ENCODE measurements at regions not wholly inside any gene's neighbourhood (a gene's known extent, or its start where the extent isn't known, plus 50 kb on each side); places are given as distances from the start of the nearest gene placed in this dataset.
"Not testable (repeated sequence)": the region's sequence is repeated elsewhere in the genome, so short reads cannot be mapped to it uniquely, and the experiment has no call there.

DNA sequence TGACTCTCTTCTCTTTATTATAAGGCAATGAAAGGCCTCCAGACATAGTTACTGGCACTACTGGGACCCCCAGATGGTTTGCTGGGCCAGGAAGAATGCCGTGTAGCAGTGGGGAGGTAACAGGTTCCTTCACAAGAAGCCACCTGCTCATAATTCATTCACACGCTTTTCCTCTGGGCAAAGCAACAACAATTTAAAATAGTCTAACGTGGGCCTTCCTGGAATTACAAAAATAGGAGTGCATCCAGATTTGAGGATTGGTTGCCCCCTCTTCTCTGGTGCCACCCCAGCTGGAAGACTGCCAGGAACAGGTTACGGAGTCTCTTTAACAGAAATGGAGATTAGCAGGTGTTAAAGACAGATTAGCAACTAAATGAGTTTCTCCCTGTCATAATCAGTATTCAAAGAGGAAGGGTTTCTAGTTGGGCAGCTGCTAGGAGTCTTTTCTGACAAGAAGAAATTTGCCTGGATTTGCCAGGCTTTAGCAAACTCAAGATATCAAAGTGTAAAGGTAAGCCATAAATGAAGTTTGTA, 409.6 kb downstream of the NPIPA8 start:
- TF ChIP-seq, protein P1, sequence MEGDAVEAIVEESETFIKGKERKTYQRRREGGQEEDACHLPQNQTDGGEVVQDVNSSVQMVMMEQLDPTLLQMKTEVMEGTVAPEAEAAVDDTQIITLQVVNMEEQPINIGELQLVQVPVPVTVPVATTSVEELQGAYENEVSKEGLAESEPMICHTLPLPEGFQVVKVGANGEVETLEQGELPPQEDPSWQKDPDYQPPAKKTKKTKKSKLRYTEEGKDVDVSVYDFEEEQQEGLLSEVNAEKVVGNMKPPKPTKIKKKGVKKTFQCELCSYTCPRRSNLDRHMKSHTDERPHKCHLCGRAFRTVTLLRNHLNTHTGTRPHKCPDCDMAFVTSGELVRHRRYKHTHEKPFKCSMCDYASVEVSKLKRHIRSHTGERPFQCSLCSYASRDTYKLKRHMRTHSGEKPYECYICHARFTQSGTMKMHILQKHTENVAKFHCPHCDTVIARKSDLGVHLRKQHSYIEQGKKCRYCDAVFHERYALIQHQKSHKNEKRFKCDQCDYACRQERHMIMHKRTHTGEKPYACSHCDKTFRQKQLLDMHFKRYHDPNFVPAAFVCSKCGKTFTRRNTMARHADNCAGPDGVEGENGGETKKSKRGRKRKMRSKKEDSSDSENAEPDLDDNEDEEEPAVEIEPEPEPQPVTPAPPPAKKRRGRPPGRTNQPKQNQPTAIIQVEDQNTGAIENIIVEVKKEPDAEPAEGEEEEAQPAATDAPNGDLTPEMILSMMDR (IDR thresholded peaks at IDR 0.05), result no peak
- no peak for DNase-seq (ENCODE audit: low spot score)
- no peak for ATAC-seq (ENCODE audit: low FRiP score)

DNA sequence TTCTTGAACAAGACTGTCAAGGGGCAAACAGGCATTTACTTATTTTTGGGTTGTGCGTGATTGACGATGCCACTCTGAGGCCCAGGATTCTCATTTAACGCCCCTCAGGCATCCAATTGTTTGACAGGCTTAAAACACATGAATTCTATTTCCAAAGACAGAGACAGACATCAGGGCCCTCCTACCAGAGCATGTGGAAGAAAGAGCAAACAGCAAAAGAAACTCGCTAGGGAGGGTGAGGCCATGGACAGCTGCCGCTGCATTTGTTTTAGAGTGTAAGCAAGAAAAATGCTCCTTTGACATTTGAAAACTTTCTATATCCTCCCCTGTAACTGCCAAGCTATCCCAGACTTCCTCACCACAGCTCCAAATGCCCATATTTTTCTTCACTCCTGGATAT, 410.1 kb downstream of the NPIPA8 start:
- ATAC-seq (ENCODE audit: low FRiP score) (no peak), DNase-seq (ENCODE audit: low spot score) (no peak)
- TF ChIP-seq, protein P1 (IDR thresholded peaks at IDR 0.05), result no peak

DNA sequence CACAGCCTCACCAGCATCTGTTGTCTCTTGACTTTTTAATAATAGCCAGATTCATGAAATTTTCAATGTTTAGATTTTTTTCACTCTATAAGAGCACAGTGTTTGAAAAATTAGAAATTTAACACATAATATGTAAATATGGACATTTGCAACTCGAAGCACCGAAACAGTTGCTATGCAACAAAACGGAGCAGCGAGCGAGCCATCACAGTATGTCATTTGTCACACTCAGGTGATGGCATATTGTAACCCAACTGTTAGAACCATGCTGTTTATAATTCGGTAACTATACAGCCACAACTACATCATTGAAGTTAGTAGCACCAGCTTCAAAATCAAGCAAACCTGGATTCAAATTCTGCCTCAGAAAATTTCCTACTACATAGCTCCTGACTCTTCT, 410.8 kb downstream of the NPIPA8 start:
- TF ChIP-seq, protein P1 (IDR thresholded peaks at IDR 0.05), result no peak
- DNase-seq (ENCODE audit: low spot score), result no peak
- no peak for ATAC-seq (ENCODE audit: low FRiP score)

DNA sequence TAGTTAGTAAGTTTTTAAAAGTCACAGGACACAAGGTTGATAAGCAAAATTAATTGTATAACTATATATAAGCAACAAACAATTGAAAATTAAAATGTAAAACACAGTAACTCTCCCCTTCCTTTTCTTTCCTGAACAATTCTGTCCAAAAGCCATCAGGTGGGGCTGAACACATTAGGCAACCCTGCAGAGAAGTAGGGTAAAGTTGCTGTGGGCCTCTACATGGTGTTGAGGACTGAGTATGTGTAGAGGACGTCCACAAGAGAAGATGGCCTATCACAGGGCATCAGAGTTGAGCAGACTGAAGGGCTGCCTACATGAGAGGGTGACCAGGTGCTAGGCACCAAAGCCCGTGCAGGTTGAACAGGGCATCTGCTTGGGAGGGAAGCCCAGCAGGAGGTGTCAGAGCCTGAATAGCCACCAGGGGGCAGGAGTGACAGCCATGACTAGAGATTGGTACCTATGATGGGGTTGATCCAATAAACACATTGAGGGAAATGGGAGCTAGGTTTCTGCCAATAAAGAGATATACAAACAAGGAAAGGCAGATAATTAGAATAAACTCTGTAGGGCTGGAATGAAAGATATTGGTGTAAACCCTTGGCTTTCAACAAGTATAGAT, 415.1 kb downstream of the NPIPA8 start:
- DNase-seq (ENCODE audit: low spot score) (no peak), ATAC-seq (ENCODE audit: low FRiP score) (no peak)
- TF ChIP-seq, protein P1 (IDR thresholded peaks at IDR 0.05), result no peak

DNA sequence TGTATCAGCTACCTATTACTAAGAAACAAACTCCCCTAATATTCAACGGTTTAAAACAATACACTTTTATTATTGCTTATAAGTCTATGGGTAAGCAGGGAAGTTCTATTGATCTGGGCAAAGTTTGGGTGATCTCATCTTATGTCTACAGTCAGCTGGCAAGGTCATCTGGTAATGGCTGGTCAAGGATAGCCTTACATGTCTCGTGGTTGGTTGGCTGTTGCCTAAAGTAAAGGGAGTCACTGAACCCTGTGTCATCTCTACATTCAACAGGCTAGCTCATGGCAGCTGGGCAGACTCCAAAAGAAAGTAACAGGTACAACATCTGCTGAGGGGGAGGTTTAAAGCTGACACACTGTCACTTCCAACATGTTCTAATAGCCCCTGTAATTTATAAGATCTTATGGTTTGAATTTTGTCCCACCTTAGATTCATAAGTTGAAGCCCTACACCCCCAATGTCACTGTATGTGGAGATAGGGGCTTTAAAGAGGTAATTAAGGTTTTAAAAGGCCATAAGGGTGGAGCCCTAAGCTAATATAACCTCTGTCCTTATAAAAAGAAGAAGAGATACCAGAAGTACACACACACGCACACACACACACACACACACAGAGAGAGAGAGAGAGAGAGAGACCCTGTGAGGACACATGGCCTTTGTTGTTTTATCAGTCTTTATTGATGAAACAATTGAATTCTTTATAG, 419.1 kb downstream of the NPIPA8 start:
- no peak for ATAC-seq (ENCODE audit: low FRiP score)
- no peak for DNase-seq (ENCODE audit: low spot score)
- TF ChIP-seq, protein P1 (IDR thresholded peaks at IDR 0.05), result no peak

DNA sequence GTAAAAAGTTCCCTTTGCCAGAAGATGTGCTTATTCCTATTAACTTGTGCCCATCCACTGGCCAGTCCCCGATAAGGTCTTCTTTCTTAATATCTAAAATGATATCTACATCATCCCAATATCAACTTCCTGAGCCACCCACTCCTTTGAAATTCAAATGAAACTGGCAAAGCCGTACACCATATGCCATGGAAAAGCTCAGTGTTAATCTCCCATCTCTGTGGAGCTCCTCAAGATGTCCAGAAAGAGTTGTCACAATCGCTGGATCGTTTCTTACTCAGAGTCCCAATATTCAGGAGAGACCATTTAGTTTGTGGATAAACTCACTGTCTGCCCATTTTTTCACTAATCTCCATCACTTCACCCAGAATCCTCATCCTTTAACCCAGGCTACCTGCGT, 420.7 kb downstream of the NPIPA8 start:
- DNase-seq (ENCODE audit: low spot score), result no peak
- TF ChIP-seq, protein P1 (IDR thresholded peaks at IDR 0.05), result no peak
- ATAC-seq (ENCODE audit: low FRiP score), result no peak

DNA sequence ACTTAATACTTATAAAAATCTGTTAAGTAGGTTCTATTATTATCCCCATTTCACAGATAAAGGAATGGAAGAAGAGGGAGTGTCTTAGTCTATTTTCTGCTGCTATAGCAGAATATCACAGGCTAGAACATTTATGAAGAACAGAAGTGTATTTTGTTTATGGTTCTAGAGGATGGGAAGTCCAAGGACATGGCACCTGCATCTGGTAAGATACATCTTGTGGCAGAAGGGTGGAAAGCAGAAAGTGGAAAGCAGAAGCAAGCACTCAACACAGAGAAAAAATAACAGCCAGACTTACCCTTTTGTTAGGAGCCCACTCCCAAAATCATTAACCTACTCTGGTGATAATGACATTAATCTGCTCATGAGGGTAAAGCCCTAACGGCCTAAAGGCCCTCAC, 422.4 kb downstream of the NPIPA8 start:
- ATAC-seq (ENCODE audit: low FRiP score) (no peak), DNase-seq (ENCODE audit: low spot score) (no peak)
- TF ChIP-seq, protein P1 (IDR thresholded peaks at IDR 0.05), result no peak

DNA sequence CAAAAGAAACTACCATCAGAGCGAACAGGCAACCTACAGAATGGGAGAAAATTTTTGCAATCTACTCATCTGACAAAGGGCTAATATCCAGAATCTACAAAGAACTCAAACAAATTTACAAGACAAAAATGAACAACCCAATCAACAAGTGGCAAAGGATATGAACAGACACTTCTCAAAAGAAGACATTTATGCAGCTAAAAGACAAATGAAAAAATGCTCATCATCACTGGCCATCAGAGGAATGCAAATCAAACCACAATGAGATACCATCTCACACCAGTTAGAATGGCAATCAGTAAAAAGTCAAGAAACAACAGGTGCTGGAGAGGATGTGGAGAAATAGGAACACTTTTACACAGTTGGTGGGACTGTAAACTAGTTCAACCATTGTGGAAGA, 425.0 kb downstream of the NPIPA8 start:
- not testable (repeated sequence) for DNase-seq (ENCODE audit: low spot score); ATAC-seq (ENCODE audit: low FRiP score)

DNA sequence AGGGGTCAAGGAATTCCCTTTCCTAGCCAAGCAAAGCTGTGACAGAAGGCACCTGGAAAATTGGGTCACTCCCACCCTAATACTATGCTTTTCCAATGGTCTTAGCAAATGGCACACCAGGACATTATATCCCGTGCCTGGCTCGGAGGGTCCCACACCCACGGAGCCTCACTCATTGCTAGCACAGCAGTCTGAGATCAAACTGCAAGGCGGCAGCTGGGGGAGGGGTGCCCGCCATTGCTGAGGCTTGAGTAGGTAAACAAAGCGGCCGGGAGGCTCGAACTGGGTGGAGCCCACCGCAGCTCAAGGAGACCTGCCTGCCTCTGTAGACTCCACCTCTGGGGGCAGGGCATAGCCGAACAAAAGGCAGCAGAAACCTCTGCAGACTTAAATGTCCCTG, 429.9 kb downstream of the NPIPA8 start:
- DNase-seq (ENCODE audit: low spot score); ATAC-seq (ENCODE audit: low FRiP score): not testable (repeated sequence)
